B cell (primary cell): ENCODE measurements at regions not wholly inside any gene's neighbourhood (a gene's known extent, or its start where the extent isn't known, plus 50 kb on each side); places are given as distances from the start of the nearest gene placed in this dataset.

Experiments used
- CTCF ChIP-seq: fragments of 200-600 bp; IDR thresholded peaks from one replicate; pipeline ENCODE4 v1.8.0; 2022; ENCODE audit warnings: antibody characterized with exemption, mild to moderate bottlenecking
- EZH2 ChIP-seq: IDR thresholded peaks from 2 replicates; pipeline ENCODE4 v1.6.1; 2012; ENCODE audit warnings: borderline replicate concordance, low read depth, mild to moderate bottlenecking, moderate library complexity, low read length; ENCODE audit not compliant: insufficient read depth, poor library complexity, severe bottlenecking

GRCh38 chr10:123346581-123346980 is 192.4 kb downstream of the BUB3 start:
- TF ChIP-seq EZH2 (no peak), CTCF (no peak)
